Tibial artery (tissue), 4 donors: ENCODE measurements at regions not wholly inside any gene's neighbourhood (a gene's known extent, or its start where the extent isn't known, plus 50 kb on each side); places are given as distances from the start of the nearest gene placed in this dataset.

Source experiments
- DNase-seq, 2 donors: peaks; one replicate each; pipeline ENCODE4 v3.0.0-alpha.2; 2019
- H3K27ac ChIP-seq, 2 donors: fragments of 200-600 bp; sonication (generic) in 1 of 2; 1 replicate in 1 of 2; 2 replicates in 1 of 2; pipeline ENCODE4 v1.5.1; 2018 to 2019; ENCODE audit warnings: mild to moderate bottlenecking in 1 of 2
- H3K27me3 ChIP-seq, 2 donors: fragments of 200-600 bp; sonication (generic) in 1 of 2; one replicate each; pipeline versions ENCODE4 v1.5.1 to v1.6.0; 2016 to 2019
- H3K36me3 ChIP-seq, 3 donors: fragments of 200-600 bp; sonication (generic) in 2 of 3; one replicate each; pipeline ENCODE4 v1.5.1; 2016 to 2019; ENCODE audit warnings: mild to moderate bottlenecking in 2 of 3
- H3K4me1 ChIP-seq, 4 donors: fragments of 200-600 bp; sonication (generic) in 2 of 4; 1 replicate in 3 of 4; 2 replicates in 1 of 4; pipeline ENCODE4 v1.5.1; 2016 to 2019
- H3K4me3 ChIP-seq, 2 donors: fragments of 200-600 bp; sonication (generic) in 1 of 2; 1 replicate in 1 of 2; 2 replicates in 1 of 2; pipeline ENCODE4 v1.5.1; 2018 to 2019; ENCODE audit warnings: mild to moderate bottlenecking in 2 of 2
- H3K9me3 ChIP-seq, 3 donors: fragments of 200-600 bp; sonication (generic) in 1 of 3; one replicate each; pipeline ENCODE4 v1.5.1; 2016 to 2019
- intact Hi-C: fragments of 100-400 bp; cut with DNase I; formaldehyde crosslinking; loops from one replicate; pipeline ENCODE4 v1.15.0; 2023; ENCODE audit warnings: low total_unique reads
- TF ChIP-seq, protein P1 (sequence below), 2 experiments: fragments of 200-600 bp in 1 of 2; fragments of 450-650 bp in 1 of 2; IDR thresholded peaks; one replicate each; pipeline ENCODE4 v1.5.1; 2017 to 2019; ENCODE audit warnings: antibody characterized with exemption in 2 of 2, mild to moderate bottlenecking in 1 of 2, moderate library complexity in 1 of 2

DNA sequence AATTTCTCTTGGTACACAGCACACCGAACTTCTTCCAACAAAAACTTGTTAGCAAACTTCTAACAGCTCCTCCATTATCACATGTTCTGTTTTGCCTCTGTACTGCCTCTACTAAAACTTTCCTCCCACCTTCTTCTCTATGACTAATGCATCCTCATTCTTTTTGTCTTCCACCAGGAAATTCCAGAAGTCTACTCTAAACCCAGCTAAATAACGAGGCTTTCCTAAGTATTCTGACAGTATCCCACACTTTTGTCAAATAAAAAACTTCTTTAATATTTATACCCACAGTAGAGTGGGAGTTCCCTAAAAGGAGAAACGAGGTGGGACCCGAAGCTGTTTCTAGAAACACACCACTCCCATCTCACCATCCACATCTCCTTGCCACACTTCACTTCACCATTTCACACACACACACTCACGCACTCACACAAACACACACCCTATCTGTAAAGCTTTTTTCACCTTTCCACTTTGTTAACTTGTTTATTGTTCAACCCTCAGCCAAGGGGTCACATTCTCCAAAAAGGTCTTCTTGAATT, 280.3 kb downstream of the ARAP2 start:
- Histone ChIP-seq H3K4me3 (no peak overlapping the region), H3K27ac (no peak overlapping the region), H3K27me3 (no peaks in the 10 kb centered on the region), H3K4me1 (no peaks in the 10 kb centered on the region), H3K36me3 (no peaks in the 10 kb centered on the region), H3K9me3 (no peaks in the 10 kb centered on the region)
- intact Hi-C loops: no loop called here
- TF ChIP-seq, protein P1, sequence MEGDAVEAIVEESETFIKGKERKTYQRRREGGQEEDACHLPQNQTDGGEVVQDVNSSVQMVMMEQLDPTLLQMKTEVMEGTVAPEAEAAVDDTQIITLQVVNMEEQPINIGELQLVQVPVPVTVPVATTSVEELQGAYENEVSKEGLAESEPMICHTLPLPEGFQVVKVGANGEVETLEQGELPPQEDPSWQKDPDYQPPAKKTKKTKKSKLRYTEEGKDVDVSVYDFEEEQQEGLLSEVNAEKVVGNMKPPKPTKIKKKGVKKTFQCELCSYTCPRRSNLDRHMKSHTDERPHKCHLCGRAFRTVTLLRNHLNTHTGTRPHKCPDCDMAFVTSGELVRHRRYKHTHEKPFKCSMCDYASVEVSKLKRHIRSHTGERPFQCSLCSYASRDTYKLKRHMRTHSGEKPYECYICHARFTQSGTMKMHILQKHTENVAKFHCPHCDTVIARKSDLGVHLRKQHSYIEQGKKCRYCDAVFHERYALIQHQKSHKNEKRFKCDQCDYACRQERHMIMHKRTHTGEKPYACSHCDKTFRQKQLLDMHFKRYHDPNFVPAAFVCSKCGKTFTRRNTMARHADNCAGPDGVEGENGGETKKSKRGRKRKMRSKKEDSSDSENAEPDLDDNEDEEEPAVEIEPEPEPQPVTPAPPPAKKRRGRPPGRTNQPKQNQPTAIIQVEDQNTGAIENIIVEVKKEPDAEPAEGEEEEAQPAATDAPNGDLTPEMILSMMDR (IDR thresholded peaks at IDR 0.05): no peak
- DNase-seq: no peak

DNA sequence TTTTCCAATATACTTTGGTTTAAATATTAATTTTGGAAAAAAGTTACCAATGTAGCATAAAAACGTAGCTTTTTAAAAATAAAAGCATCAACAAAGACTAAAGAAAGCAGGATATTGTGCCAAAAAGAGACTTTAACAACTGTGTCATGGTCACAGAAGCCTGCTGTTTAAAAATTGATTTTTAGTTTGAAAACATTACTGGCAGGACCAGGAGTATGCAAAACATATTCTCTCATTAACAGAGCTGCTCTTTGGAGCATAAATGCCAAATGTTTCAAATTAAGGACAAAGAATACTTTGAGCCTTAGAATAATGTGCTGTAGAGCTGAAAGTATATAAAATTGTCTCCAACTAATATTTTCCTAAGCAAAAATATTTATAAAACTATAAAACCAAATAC, 279.0 kb downstream of the ARAP2 start:
- Histone ChIP-seq H3K27ac (no peak overlapping the region), H3K4me3 (no peak overlapping the region), H3K27me3 (no peaks in the 10 kb centered on the region), H3K9me3 (no peaks in the 10 kb centered on the region), H3K4me1 (no peaks in the 10 kb centered on the region), H3K36me3 (no peaks in the 10 kb centered on the region)
- intact Hi-C loops: no loop called here
- no peak for DNase-seq
- TF ChIP-seq, protein P1 (IDR thresholded peaks at IDR 0.05): no peak

DNA sequence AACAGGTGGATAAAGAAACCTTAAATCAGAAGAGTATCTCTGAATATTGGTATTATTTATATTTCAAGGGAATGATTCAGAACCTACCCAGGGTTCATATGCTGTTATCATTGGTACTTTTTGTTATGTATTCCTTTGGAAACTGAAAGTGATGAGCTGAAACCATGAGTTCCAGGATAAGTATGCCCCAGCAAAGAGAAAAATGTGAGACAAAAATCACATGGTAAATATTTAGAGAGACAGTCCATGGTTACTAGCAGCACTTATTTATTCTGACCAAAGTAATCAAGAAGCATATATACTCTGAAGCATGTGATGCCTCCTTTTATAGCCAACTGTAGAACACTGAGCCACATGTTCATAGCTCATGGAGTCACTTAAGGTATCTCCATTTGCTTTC, 277.7 kb downstream of the ARAP2 start:
- H3K27ac ChIP-seq: no peak overlapping the region
- H3K36me3 ChIP-seq: no peaks in the 10 kb centered on the region
- no peak for DNase-seq
- TF ChIP-seq, protein P1 (IDR thresholded peaks at IDR 0.05): no peak
- no peaks in the 10 kb centered on the region for H3K4me1 ChIP-seq
- no peaks in the 10 kb centered on the region for H3K9me3 ChIP-seq
- no peaks in the 10 kb centered on the region for H3K27me3 ChIP-seq
- no peak overlapping the region for H3K4me3 ChIP-seq
- intact Hi-C loops: no loop called here

DNA sequence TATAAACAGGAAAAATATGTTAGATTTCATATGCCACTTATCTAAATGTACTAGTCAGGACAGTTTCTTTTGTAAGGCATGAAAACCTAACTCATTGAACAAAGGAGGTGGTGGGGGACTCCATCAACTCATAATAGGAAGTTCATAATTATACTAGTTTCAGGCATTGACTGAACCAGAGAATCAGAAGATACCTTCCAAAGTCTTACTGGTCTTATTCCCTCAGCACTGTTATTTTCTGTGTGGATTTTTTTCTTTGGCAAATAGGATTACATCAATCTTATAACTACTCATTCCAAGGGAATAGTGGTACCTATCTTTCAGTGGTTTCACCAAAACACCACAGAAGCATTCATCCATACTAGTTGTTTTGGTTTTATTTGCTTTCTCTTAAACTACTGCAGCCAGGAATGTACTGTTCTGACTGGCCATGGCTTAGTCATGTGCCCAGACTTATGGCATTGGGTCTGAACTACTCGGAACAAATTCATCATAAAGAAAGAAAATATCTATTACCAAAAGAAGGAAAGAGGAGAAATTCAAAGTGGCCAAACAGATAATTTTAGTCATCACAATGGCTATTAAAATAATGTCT, 273.9 kb downstream of the ARAP2 start:
- Histone ChIP-seq H3K27ac (no peak overlapping the region), H3K36me3 (no peaks in the 10 kb centered on the region), H3K4me1 (no peaks in the 10 kb centered on the region), H3K9me3 (no peaks in the 10 kb centered on the region), H3K4me3 (no peak overlapping the region), H3K27me3 (no peaks in the 10 kb centered on the region)
- TF ChIP-seq, protein P1 (IDR thresholded peaks at IDR 0.05): no peak
- DNase-seq: no peak
- intact Hi-C loops: no loop called here

DNA sequence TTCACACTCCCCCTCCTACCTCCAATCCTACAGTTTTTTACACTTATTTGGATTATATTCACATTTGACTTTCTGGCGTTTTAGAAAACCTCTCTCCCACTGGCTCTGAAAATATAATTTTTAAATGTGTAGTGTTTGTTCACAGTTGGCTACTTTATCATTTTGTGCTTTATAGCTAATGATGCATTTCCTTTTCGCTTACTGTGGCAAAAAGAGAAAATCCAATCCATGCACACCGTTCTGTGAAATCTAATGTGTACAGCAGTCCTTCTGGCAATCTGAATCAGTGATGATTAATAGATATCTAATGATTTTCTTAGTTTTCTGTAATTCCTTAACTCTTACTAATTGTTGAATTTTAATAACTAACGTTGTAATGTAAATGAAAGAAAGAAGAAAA, 271.5 kb downstream of the ARAP2 start:
- H3K4me3 ChIP-seq: no peak overlapping the region
- no peaks in the 10 kb centered on the region for H3K9me3 ChIP-seq
- no peak for DNase-seq
- intact Hi-C loops: no loop called here
- H3K27me3 ChIP-seq: no peaks in the 10 kb centered on the region
- no peak overlapping the region for H3K27ac ChIP-seq
- H3K36me3 ChIP-seq: no peaks in the 10 kb centered on the region
- TF ChIP-seq, protein P1 (IDR thresholded peaks at IDR 0.05): no peak
- H3K4me1 ChIP-seq: no peaks in the 10 kb centered on the region
